ENCODE measurements at regions not wholly inside any gene's neighbourhood (a gene's known extent, or its start where the extent isn't known, plus 50 kb on each side); places are given as distances from the start of the nearest gene placed in this dataset.
"Not testable (repeated sequence)": the region's sequence is repeated elsewhere in the genome, so short reads cannot be mapped to it uniquely, and the experiment has no call there.

DNA sequence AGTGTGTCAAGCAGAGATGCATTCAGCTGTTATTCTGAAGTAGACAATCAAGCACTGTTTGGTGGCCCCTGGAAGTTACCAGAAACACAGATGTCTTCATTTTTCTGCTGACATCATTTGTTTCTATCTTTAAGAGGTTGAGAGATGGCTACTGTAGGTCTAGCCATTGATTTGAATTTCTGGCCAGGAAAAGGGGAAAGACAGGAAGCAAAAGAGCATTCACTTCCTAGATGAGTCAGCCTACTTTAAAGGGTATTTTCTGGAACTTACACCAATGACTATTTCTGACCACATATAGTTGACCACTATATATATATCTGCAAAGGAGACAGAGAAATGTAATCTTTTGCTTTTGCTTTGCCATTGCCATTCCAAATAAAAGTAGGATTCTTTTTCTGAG is 900.1 kb upstream of the SOX11 start:
- peak in 1 of 4 donors; percentile 2 for DNase-seq (ENCODE audit: low read depth in 4 of 4, low spot score in 3 of 4)

GRCh38 chr2:4803396-4803795 is 888.8 kb upstream of the SOX11 start:
- DNase-seq (ENCODE audit: low read depth in 4 of 4, low spot score in 3 of 4) = no peak

DNA sequence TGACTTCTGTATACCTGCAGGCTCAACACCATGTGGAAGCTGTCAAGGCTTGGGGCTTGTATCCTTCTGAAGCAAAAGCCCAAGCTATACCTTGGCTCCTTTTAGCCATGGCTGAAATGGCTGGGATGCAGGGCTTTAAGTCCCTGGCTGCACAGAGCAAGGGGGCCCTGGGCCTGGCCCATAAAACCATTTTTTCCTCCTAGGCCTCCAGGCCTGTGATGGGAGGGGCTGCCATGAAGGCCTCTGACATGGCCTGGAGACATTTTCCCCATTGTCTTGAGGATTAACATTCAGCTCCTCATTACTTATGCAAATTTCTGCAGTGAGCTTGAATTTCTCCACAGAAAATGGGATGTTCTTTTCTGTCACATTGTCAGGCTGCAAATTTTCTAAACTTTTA is 878.0 kb upstream of the SOX11 start:
- DNase-seq (ENCODE audit: low read depth in 4 of 4, low spot score in 3 of 4) = not testable (repeated sequence)

- DNase-seq (ENCODE audit: low read depth in 4 of 4, low spot score in 3 of 4) = no peak
Observed at GRCh38 chr2:4827836-4828235, 864.3 kb upstream of the SOX11 start.

- DNase-seq (ENCODE audit: low read depth in 4 of 4, low spot score in 3 of 4) = no peak
Observed at GRCh38 chr2:4828682-4829374, 863.4 kb upstream of the SOX11 start.

GRCh38 chr2:4831751-4832150 is 860.4 kb upstream of the SOX11 start:
- no peak for DNase-seq (ENCODE audit: low read depth in 4 of 4, low spot score in 3 of 4)

DNA sequence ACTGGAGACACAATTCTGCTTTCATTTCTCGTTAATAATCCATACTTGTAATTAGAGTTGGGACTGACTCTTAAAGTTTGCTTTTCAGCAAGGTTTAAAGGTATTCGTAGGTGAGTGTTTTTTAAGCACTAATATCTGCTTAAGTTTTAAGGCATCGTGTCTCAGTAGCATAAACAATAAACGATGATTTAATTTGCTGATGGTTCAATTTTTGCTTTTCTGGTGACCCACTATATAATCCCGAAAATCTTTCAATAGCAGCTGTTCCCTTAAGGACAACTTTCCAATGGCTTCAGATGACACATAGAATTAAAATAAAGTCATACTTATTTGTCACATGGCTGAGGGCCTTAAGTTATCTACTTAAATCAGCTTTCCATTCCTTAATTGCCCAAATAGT is 859.5 kb upstream of the SOX11 start:
- DNase-seq (ENCODE audit: low read depth in 4 of 4, low spot score in 3 of 4) = no peak

DNA sequence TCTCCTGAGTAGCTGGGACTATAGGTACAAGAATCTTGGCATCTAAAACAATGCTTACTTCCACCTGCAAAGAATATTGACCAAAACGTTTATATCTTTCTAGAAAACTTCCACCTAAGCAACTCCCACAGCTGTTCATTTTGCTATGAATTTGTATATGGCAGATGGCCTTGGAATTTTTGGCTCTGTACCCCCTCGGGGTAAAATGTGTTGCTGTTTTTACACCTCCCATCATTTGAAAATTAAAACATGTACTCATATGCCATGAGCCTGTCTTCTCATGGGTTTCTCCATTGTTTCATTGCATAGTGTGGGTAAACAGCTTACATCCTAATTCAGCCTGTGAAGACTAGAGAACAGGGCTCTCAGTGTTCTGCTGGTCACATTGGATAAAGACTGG is 853.6 kb upstream of the SOX11 start:
- DNase-seq (ENCODE audit: low read depth in 4 of 4, low spot score in 3 of 4) = no peak

DNA sequence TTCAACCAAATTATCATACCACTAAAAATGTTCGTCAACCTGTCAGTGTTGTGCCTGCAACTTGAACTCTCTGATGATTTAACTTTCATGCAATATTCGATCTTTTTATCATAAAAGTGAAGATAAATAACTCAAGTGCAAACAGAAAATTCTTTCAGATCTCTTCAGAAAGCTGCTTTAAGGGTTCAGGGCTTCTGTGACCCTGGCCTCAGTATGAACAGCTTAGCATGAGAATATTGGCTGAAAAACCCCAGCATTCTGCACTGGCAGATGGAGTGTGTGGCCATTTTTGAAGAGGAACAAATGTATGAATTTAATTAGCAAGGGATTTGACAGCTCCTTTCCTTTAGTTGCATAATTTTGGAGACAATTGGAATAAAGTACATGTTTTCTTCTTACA is 851.4 kb upstream of the SOX11 start:
- peak; percentile 15 to 43 (median 38) for DNase-seq (ENCODE audit: low read depth in 4 of 4, low spot score in 3 of 4)

DNA sequence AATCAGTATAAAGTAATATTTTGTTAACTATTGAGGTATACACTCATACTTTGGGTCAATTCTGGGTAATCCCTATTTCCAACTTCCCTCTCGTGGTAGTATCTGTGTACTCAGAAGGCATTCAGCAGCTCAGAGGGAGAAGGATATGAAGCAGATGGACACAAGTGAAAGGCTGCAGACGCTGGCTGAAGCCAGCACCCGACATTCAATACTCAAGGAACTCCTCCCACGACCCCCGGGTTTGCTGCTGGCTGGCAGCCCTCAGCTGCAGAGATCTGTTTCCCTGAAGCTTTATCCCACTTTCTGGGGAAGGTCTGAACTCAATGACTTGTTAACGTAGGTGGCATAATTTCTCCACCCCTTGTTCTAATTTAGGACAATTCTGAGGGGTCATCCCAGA is 847.3 kb upstream of the SOX11 start:
- DNase-seq (ENCODE audit: low read depth in 4 of 4, low spot score in 3 of 4) = peak in 1 of 4 donors; percentile 27

DNA sequence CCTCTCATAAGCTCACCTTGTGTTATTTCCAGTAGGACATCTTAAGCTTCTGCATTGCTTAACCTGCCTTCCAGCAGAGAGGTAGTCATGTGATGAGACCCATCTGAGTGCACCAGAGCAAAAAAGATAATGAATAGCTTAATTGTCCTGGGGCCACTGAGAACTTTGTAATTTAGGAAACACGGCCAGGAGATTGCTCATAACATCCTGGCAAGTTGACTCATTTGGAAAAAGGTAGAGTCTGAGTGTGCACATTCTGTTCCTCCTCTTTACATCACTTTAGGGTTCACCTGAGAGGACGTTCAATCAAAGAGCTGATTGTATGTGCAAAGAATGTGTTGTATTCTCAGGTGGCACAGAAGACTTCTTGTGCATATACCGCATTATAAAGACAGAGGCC is 830.2 kb upstream of the SOX11 start:
- no peak for DNase-seq (ENCODE audit: low read depth in 4 of 4, low spot score in 3 of 4)

- no peak for DNase-seq (ENCODE audit: low read depth in 4 of 4, low spot score in 3 of 4)
Observed at GRCh38 chr2:4866198-4866597, 826.0 kb upstream of the SOX11 start.

DNA sequence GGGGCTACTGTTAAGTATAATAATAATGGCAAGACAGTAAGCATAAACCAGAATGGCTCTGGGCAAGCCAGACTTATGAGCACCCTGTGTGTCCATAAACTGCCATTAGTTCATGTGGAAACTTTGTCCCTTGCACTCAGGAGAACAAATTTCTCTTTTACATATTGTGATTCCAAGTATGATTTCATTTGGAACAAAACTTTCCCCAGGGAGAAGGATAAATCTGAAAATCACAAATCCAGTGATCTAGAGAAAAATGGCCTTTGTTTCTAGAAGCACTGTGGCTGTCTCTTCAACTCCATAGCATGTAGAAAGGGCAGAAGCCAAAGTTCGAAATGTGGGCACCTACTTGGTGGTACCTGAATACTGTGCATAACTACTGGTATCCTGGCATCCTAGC is 823.7 kb upstream of the SOX11 start:
- no peak for DNase-seq (ENCODE audit: low read depth in 4 of 4, low spot score in 3 of 4)

- DNase-seq (ENCODE audit: low read depth in 4 of 4, low spot score in 3 of 4) = no peak
Observed at GRCh38 chr2:4869154-4869553, 823.0 kb upstream of the SOX11 start.

GRCh38 chr2:4873364-4873763 is 818.8 kb upstream of the SOX11 start:
- DNase-seq (ENCODE audit: low read depth in 4 of 4, low spot score in 3 of 4) = no peak

GRCh38 chr2:4873876-4874593 is 818.1 kb upstream of the SOX11 start:
- DNase-seq (ENCODE audit: low read depth in 4 of 4, low spot score in 3 of 4) = no peak

DNA sequence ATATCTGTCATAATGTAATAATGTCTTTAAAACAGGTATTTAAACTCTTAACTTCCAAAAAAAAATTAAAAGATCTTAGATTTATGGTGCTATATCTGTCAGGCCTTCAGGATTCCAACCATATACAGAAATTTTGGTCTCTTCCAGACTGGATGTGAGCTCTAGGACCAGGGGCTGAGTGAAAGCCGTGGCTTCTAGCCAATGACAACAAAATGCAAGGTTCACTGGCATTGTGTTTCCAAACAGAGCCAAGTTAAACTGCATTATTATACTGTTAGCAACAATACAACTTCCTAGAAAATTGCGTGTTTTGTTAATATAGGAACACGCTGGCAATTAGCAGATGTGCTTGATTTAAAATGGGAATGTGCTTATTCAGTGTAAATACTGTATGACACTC is 809.8 kb upstream of the SOX11 start:
- DNase-seq (ENCODE audit: low read depth in 4 of 4, low spot score in 3 of 4) = peak in 2 of 4 donors; percentile 4 to 12

- no peak for DNase-seq (ENCODE audit: low read depth in 4 of 4, low spot score in 3 of 4)
Observed at GRCh38 chr2:4882941-4883340, 809.2 kb upstream of the SOX11 start.

GRCh38 chr2:4883375-4883774 is 808.8 kb upstream of the SOX11 start:
- DNase-seq (ENCODE audit: low read depth in 4 of 4, low spot score in 3 of 4) = no peak

- DNase-seq (ENCODE audit: low read depth in 4 of 4, low spot score in 3 of 4) = no peak
Observed at GRCh38 chr2:4884117-4884571, 808.0 kb upstream of the SOX11 start.

DNA sequence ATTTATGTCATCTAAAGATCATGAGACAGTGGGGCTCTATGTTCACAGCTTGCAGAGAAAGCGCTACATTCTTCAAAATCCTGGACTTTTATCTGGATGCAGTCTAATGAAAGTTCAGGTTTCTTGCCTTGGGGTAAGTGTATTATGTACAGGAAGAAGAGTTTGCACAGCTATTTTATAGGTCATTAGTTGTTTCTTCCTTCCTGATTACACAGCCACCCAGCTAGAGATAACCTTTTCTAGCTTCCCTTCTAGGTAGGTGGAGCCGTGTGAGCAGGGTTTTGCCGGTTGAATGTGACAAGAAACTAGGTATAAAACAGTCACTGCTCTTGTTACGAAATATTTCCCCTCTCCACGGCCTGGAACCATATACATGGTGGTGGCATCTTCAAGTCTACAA is 800.8 kb upstream of the SOX11 start:
- no peak for DNase-seq (ENCODE audit: low read depth in 4 of 4, low spot score in 3 of 4)

DNA sequence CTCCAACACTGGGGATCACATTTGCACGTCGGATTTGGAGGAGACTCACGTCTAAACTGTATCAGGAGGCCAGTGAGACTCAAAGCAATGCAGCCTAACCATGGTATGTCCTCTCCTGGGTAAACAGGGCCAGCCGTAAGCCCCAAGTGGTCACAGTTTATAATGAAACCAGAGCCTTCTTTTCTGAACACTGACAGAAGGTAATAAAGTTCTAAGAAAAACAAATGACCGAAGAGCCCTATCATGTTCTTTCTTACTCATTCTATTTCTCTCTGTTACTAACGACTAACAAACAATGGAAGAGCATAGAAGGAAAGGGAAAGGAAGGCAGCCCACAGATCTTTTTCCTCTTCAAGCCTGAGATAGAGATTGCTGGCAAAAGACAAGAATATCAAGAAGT is 796.8 kb upstream of the SOX11 start:
- DNase-seq (ENCODE audit: low read depth in 4 of 4, low spot score in 3 of 4) = peak in 3 of 4 donors; percentile 4 to 17 (median 10)
